ENCODE measurements at regions not wholly inside any gene's neighbourhood (a gene's known extent, or its start where the extent isn't known, plus 50 kb on each side); places are given as distances from the start of the nearest gene placed in this dataset.

DNA sequence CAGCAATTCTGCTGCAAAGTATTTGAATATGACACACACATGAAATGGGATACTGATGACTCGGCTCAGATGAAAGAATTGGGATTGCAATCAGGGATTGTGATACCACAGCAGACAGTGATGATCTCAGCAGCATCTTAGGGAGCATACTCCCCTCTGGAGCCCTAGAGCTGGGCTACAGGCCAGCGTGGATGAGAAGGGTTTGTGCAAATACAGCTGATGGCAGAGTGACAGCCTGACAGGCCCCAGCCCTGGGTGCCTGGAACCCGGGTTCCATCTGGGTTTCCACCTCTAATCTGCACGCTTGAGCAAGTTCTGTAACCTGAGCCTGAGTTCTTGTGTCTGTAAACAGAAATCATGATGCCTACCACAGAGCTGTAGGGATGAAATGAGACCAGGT, 418.0 kb downstream of the LRATD1 start:
- Histone ChIP-seq H3K9me3 (ENCODE audit: insufficient read depth in 2 of 2, low read depth in 1 of 2, low read length in 1 of 2) (no peaks in the 10 kb centered on the region), H3K9ac (replicated peaks in 1 of 4; ENCODE audit: extremely low read depth in 1 of 4, low read depth in 3 of 4, low read length in 3 of 4) (no peak overlapping the region), H3K27me3 (replicated peaks in 1 of 4; ENCODE audit: control insufficient read depth in 3 of 4, extremely low read depth in 1 of 4, insufficient read depth in 3 of 4, low read length in 3 of 4) (no peaks in the 10 kb centered on the region; a peak in 1 of 7 replicates), H3K14ac (ENCODE audit: insufficient read length) (no peak overlapping the region), H2BK20ac (ENCODE audit: low read length) (no peak overlapping the region), H3K23ac (ENCODE audit: insufficient read length) (no peak overlapping the region), H3K18ac (ENCODE audit: extremely low read depth, low read length) (no peak overlapping the region), H2BK15ac (ENCODE audit: low read length) (no peak overlapping the region), H3K4ac (replicated peaks; ENCODE audit: insufficient read length, low read depth, low read length) (no peak overlapping the region), H3K4me2 (ENCODE audit: insufficient read depth in 1 of 2, low read depth in 2 of 2, low read length in 2 of 2) (no peak overlapping the region), H2BK120ac (replicated peaks; ENCODE audit: low read depth, low read length) (no peak overlapping the region), H2BK12ac (ENCODE audit: low read depth, low read length) (no peak overlapping the region), H3K79me2 (ENCODE audit: control insufficient read depth in 1 of 2, insufficient read depth in 2 of 2, low read length in 2 of 2) (no peaks in the 10 kb centered on the region), H2AFZ (ENCODE audit: low read length) (no peak overlapping the region), H2AK5ac (ENCODE audit: low read depth, low read length) (no peak overlapping the region), H3K4me3 (ENCODE audit: extremely low read depth in 1 of 4, insufficient read depth in 2 of 4, low read depth in 3 of 4, low read length in 4 of 4) (no peak overlapping the region), H4K20me1 (replicated peaks in 1 of 2; ENCODE audit: control insufficient read depth in 1 of 2, insufficient read depth in 2 of 2, low read length in 2 of 2) (no peaks in the 10 kb centered on the region), H3K27ac (ENCODE audit: low read depth, low read length) (no peak overlapping the region), H4K8ac (ENCODE audit: extremely low read depth, insufficient read depth, low read length) (no peak overlapping the region), H3K79me1 (ENCODE audit: low read depth, low read length) (no peaks in the 10 kb centered on the region), H4K5ac (ENCODE audit: insufficient read length, low read depth, low read length) (no peak overlapping the region), H3K4me1 (replicated peaks in 1 of 4; ENCODE audit: control insufficient read depth in 3 of 4, insufficient read depth in 4 of 4, low read length in 3 of 4) (peaks cover 0 to 5% (median 2%) of the 10 kb centered on the region in 4 experiments; a peak in 2 of 7 replicates), H3K23me2 (ENCODE audit: low read depth, low read length) (no peaks in the 10 kb centered on the region), H4K91ac (replicated peaks; ENCODE audit: insufficient read length, low read length) (no peak overlapping the region), H3K36me3 (ENCODE audit: control insufficient read depth in 2 of 4, insufficient read depth in 4 of 4, low read length in 3 of 4) (no peaks in the 10 kb centered on the region), H3K56ac (replicated peaks; ENCODE audit: insufficient read length, low read depth, low read length) (no peak overlapping the region), H2BK5ac (ENCODE audit: low read depth, low read length) (no peak overlapping the region)
- ChIA-PET POLR2A (ENCODE audit: partially characterized antibody) (no interaction called here), CTCF (ENCODE audit: partially characterized antibody) (interaction anchor here (1.1 to 8.0 kb wide), 3 partner anchors 9 to 54 kb away, joined by 3 to 82 read pairs (median 4); no protein-coding TSS in a partner anchor)
- WGBS, 2 experiments (ENCODE audit: extremely low coverage in 1 of 2, insufficient coverage in 1 of 2, insufficient read length in 1 of 2, insufficient replicate concordance in 2 of 2, low coverage in 1 of 2, low lambda C conversion rate in 2 of 2, missing lambda C conversion rate in 1 of 2), result 91% methylated on average over 4 of the region's 4 CpGs; no CpG with 5 or more reads in 1 of the 2 experiments
- FAIRE-seq (no peak), DNase-seq (ENCODE audit: low read depth in 1 of 2, low spot score in 2 of 2) (no peak)
- TF ChIP-seq SRF (IDR thresholded peaks at IDR 0.05; ENCODE audit: low read depth, low read length) (no peak), E2F6 (IDR thresholded peaks at IDR 0.05) (no peak), JUND (IDR thresholded peaks at IDR 0.05; ENCODE audit: low read length) (no peak), SAP30 (IDR thresholded peaks at IDR 0.05; ENCODE audit: insufficient read depth, insufficient replicate concordance, low read length) (no peak), RAD21 (IDR thresholded peaks at IDR 0.05 in 1 of 2, conservative IDR thresholded peaks at IDR 0.05 in 1 of 2; ENCODE audit: low read depth in 2 of 2, low read length in 2 of 2) (no peak), NRF1 (IDR thresholded peaks at IDR 0.05; ENCODE audit: low read depth, low read length) (no peak), POU5F1 (IDR thresholded peaks at IDR 0.05; ENCODE audit: low read depth, low read length) (no peak), SIRT6 (IDR thresholded peaks at IDR 0.05; ENCODE audit: low read length) (no peak), EP300 (IDR thresholded peaks at IDR 0.05; ENCODE audit: borderline replicate concordance in 1 of 2, low read depth in 2 of 2, low read length in 2 of 2) (no peak), POLR2A (IDR thresholded peaks at IDR 0.05; ENCODE audit: control extremely low read depth in 1 of 2, low read depth in 2 of 2, low read length in 2 of 2) (no peak), CHD1 (IDR thresholded peaks at IDR 0.05; ENCODE audit: low read depth, low read length) (no peak), ZNF274 (IDR thresholded peaks at IDR 0.05; ENCODE audit: borderline replicate concordance, extremely low read depth, low read length) (no peak), RXRA (IDR thresholded peaks at IDR 0.05; ENCODE audit: insufficient read depth, low read depth, low read length) (no peak)
